ENCODE measurements at regions not wholly inside any gene's neighbourhood (a gene's known extent, or its start where the extent isn't known, plus 50 kb on each side); places are given as distances from the start of the nearest gene placed in this dataset.

DNA sequence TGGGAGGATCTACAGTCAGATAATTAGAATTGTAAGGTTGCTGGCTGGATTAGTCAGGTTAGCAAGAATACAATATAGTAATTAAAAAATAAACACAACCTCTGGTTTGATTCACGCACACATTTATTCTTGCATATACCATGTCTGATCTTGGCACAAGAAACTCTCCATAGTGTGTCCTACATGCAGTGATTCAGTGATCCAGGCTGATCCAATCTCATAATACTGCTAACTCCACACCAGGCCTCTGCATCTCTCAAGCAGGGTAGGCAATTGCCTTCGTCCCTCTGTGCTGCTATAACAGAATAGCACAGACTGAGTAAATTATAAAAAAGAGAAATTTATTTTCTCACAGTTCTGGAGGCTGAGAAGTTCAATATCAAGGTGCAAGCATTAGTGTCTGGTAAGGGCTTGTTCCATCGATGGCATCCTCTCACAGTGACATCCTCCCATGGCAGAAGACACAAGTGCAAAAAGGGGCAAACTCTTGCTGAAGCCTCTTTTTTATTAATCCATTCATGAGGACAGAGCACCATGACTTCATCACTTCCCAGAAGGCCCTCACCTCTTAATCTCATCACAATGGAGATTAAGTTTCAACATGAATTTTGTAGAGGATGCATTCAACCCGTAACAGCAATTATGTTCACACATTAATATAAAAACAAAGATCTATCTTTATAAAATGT lies 741.0 kb upstream of the NCAM2 start:
- in situ Hi-C loops (cut with MboI; ENCODE audit: low sequenced_read_pairs, unreplicated experiment), result no loop called here
- DNase-seq (ENCODE audit: low spot score), result no peak

DNA sequence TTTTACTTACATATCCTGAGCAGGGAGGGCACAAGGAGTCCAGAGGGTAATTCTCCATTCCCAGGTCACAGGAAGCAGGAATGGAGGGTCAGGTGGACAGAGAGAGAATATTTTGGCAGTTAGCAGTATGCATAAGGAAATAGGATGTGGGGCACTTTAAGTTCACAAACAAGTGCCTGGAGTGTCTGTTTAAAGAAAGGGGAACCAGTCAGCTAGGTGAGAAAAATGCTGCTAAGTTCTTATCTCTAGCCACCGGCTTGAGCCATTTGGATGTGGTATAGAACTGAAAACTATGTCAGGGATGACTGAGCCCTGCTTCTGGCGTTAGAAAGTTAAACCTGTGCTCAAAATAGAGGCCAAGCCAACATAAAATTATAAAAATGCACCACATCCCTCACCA lies 739.7 kb upstream of the NCAM2 start:
- in situ Hi-C loops (cut with MboI; ENCODE audit: low sequenced_read_pairs, unreplicated experiment), result no loop called here
- DNase-seq (ENCODE audit: low spot score), result no peak
- TF ChIP-seq, protein P1, sequence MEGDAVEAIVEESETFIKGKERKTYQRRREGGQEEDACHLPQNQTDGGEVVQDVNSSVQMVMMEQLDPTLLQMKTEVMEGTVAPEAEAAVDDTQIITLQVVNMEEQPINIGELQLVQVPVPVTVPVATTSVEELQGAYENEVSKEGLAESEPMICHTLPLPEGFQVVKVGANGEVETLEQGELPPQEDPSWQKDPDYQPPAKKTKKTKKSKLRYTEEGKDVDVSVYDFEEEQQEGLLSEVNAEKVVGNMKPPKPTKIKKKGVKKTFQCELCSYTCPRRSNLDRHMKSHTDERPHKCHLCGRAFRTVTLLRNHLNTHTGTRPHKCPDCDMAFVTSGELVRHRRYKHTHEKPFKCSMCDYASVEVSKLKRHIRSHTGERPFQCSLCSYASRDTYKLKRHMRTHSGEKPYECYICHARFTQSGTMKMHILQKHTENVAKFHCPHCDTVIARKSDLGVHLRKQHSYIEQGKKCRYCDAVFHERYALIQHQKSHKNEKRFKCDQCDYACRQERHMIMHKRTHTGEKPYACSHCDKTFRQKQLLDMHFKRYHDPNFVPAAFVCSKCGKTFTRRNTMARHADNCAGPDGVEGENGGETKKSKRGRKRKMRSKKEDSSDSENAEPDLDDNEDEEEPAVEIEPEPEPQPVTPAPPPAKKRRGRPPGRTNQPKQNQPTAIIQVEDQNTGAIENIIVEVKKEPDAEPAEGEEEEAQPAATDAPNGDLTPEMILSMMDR (IDR thresholded peaks at IDR 0.05; ENCODE audit: borderline replicate concordance, control extremely low read depth, extremely low read depth, insufficient read depth, missing control alignments), result no peak

More for the DNA sequence above, 741.0 kb upstream of the NCAM2 start:
- TF ChIP-seq, protein P1 (IDR thresholded peaks at IDR 0.05; ENCODE audit: borderline replicate concordance, control extremely low read depth, extremely low read depth, insufficient read depth, missing control alignments), result no peak

DNA sequence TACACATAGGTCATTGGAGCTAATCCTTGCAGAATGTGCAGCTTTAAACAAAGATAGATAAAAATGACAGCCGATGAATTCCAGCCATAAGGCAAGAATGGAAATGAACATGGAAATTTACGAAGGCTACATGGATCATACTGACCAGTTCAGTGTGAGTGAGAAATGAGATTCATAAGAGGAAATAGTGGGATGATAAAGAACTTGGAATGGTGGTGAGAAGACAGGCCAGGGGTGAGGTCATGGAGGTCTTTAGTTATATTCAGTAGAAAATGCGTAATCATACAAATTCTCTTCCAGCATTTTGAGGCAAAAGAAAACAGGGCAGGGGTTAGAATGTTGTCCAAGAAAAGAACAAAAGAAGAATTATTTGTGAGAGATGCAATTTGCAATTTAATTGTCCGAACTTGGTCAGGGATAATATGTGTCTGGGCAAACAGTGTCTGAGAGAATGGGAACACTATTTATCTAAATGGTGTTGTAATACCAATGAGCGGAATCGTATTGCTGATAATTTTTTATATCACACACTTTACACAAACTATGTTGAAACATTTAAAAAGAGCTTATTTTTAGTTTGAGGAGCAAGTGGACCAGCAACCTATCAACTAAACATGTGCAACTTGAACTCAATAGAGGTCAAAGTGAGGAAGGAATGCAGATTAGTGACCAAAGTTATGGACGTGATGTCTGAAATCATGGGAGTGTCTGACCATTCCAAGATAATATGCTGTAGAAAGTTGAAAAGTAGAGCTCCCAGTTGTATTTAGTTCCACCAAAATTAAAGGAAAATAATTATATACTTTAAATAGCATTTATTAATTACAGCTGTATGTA lies 739.0 kb upstream of the NCAM2 start:
- TF ChIP-seq, protein P1 (IDR thresholded peaks at IDR 0.05; ENCODE audit: borderline replicate concordance, control extremely low read depth, extremely low read depth, insufficient read depth, missing control alignments), result no peak
- DNase-seq (ENCODE audit: low spot score), result no peak
- in situ Hi-C loops (cut with MboI; ENCODE audit: low sequenced_read_pairs, unreplicated experiment), result no loop called here

DNA sequence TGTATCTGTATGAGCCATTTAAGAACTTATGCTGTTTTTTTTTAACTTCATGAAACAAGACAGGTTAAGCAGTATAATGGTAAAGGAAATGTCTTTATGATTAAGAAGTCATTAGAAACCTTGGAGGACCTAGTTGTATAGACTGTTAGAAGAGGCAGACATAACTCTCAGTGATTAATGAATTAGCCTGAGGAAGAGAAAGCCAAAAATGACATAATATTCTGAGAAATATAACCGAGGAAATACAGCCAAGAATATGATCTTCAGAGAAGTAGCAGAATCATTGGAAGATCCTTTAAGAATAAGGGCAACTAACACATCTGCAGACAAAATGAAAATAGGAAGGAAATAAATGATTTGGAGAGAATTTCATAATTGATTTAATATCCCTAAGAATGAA lies 738.1 kb upstream of the NCAM2 start:
- TF ChIP-seq, protein P1 (IDR thresholded peaks at IDR 0.05; ENCODE audit: borderline replicate concordance, control extremely low read depth, extremely low read depth, insufficient read depth, missing control alignments), result no peak
- in situ Hi-C loops (cut with MboI; ENCODE audit: low sequenced_read_pairs, unreplicated experiment), result no loop called here
- no peak for DNase-seq (ENCODE audit: low spot score)

DNA sequence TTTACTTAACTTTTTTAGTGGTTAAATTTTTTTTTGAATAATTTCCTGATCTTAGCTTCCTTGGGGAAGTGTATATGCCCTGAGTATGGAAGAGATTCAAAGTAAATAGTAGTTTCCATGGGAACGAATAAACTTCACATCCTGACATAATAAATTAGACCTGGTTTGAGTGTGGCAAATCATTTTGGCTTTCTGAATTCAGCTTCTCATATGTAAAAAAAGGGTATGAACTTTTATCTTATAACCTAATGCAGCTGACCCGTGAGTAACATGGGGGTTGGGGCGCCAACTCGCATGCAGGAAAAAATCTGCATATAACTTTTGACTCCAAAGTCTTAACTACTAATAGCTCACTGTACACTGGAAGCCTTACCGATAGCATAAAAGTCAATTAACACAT lies 736.8 kb upstream of the NCAM2 start:
- DNase-seq (ENCODE audit: low spot score), result no peak
- TF ChIP-seq, protein P1 (IDR thresholded peaks at IDR 0.05; ENCODE audit: borderline replicate concordance, control extremely low read depth, extremely low read depth, insufficient read depth, missing control alignments), result no peak
- in situ Hi-C loops (cut with MboI; ENCODE audit: low sequenced_read_pairs, unreplicated experiment), result no loop called here

DNA sequence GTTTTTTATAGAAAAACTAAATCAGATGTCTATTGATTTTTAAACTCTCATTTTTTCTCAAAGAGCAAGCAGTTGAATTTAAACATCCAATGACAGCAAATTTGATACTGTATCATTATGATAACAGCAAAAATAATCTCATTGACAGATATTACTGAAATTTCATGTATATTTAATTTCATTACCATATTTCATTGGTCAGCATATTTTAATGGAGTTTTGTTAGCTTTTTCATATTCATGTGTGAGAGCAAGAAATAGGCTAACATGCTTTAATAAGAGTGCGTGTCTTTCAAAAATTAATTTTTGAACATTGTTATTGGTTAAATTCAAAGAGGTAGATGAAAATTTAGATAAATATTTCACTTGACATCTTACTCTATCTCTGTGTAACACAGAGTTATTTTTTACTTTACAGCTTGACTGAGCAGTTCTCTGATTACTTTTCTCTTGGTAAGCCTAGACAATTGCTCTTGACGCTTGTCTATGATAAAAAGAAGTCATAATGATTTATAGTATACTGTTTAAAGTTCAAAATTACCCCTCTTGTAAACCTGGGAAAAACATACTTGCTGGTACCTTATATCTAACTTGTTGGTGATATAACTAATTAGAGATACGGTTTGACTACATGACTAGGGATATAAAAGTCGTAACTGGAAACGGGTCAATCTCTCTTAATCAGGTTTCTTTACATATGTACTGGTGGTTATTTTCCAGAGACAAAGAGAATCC lies 732.3 kb upstream of the NCAM2 start:
- TF ChIP-seq, protein P1 (IDR thresholded peaks at IDR 0.05; ENCODE audit: borderline replicate concordance, control extremely low read depth, extremely low read depth, insufficient read depth, missing control alignments), result no peak
- no peak for DNase-seq (ENCODE audit: low spot score)
- in situ Hi-C loops (cut with MboI; ENCODE audit: low sequenced_read_pairs, unreplicated experiment), result no loop called here
